T-helper 2 cell treated with Interferon-gamma antibody and Interleukin-4, amounts not matched to agents 100 ng/mL and 5 ng/mL, for 36 hours (primary cell): ENCODE measurements at regions not wholly inside any gene's neighbourhood (a gene's known extent, or its start where the extent isn't known, plus 50 kb on each side); places are given as distances from the start of the nearest gene placed in this dataset.

Experiments
- intact Hi-C: fragments of 100-400 bp; cut with micrococcal nuclease; formaldehyde crosslinking; loops from one replicate; pipeline ENCODE4 v1.15.1; 2023

DNA sequence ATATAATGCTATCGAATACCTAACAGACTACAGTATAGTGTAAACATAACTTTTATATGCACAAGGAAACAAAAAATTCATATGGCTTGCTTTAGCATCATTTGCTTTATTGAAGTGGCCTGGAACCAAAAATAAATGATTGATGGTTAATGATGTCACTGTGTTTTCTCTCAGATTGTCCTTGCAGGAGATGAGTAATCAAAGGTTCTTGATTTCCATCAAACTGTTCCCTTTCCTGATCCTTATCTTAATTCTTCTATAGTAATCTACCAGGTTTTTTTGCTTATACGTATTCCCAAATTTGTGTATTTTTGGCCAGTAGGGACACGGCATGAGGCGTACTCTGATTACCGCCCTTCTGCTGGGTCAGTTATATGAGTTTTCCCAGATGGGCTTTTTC, 104.9 kb upstream of the CXCR4 start:
- intact Hi-C loops: no loop called here

DNA sequence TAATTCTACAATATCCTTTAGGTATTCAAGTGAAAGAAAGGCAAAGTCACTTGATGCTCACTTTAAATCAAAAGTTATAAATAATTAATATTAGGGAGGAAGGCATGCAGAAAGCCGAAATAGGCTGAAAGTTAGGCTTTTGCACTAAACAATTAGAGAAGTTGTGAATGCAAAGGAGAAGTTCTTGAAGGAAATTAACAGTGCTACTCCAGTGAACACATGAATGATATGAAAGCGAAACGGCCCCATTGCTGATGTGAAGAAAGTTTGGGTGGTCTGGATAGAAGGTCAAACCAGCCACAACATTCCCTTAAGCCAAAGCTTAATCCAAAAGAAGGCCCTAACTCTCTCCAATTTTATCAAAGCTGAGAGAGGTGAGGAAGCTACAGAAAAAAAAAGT, 103.1 kb upstream of the CXCR4 start:
- intact Hi-C loops: no loop called here

- intact Hi-C loops: no loop called here
These were observed 102.0 kb upstream of the CXCR4 start for GRCh38 chr2:136219963-136220362.

- intact Hi-C loops: no loop called here
These were observed 101.4 kb upstream of the CXCR4 start for GRCh38 chr2:136219341-136219740.

GRCh38 chr2:136217996-136218395, 100.0 kb upstream of the CXCR4 start:
- intact Hi-C loops: no loop called here

GRCh38 chr2:136215908-136216472, 98.0 kb upstream of the CXCR4 start:
- intact Hi-C loops: no loop called here

DNA sequence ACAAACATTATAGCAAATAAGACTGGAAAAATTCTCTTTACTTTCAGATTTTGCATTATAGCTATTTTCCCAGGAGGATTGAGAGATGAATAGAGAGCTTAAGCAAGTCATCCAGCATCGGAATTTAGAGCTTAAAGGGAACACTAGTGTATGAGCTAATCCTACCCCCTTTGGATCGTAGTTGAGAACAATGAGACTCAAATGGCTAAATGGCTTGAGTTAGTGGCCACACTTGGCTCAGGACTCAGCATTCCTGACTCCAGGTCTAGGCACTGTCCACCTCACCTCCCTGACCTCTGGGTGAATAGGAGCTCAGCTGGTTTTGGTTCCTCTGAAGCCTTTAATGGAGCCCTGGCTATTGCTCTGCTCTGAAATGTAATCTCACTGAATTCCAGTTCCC, 97.5 kb upstream of the CXCR4 start:
- intact Hi-C loops: no loop called here

- intact Hi-C loops: loop anchor here (5.0 kb wide), 1 partner anchor 68 kb away; no protein-coding TSS in a partner anchor
These were observed 96.6 kb upstream of the CXCR4 start for GRCh38 chr2:136214307-136215200.

GRCh38 chr2:136213836-136214235, 95.9 kb upstream of the CXCR4 start:
- intact Hi-C loops: loop anchor here (5.0 kb wide), 1 partner anchor 68 kb away; no protein-coding TSS in a partner anchor

DNA sequence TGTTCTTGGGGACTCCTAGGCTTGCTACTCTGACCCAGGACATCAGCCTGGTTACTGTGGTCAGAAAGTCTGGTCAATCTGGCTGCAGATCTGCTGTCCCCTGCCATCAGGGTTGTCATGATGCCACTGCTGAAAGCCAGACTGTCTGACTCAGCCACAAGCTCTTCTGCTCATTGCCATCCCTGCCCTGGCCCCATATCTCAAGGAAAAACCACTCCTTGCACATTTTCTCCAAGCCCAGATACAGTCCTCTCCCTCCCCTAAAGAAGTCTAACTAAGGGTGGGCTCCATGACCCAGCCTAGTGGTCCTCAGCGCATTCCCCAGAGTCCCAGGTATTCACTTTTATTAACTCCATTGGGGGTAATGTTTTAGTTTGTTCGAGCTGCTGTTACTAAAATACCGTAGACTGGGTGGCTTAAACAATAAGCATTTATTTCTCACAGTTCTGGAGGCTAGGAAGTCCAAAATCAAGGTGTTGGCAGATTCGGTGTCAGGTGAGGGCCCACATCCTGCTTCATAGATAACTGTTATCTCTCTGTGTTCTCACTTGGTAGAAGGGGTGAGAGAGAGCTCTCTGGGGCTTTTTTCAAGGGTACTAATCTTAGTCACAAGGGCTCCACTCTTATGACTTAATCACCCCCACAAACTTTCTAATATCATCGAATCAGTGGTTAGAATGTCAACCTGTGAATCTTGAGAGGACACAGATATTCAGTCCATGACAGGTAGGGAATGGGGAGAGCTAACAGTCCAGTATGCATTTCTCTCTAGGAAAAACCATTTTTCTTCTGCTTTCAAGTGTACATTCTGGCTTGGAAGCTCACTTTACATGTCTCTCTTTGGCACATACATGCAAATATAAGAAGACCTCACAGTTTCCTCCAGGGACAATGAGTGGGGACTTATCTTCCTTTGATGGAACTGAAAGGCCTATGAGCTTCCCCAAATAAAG, 94.8 kb upstream of the CXCR4 start:
- intact Hi-C loops: loop anchor here (5.0 kb wide), 1 partner anchor 70 kb away; no protein-coding TSS in a partner anchor

GRCh38 chr2:136211701-136212100, 93.8 kb upstream of the CXCR4 start:
- intact Hi-C loops: loop anchor here (5.0 kb wide), 1 partner anchor 71 kb away; no protein-coding TSS in a partner anchor

- intact Hi-C loops: loop anchor here (5.0 kb wide), 1 partner anchor 71 kb away; no protein-coding TSS in a partner anchor
These were observed 92.9 kb upstream of the CXCR4 start for GRCh38 chr2:136210822-136211221.

GRCh38 chr2:136210455-136210805, 92.5 kb upstream of the CXCR4 start:
- intact Hi-C loops: loop anchor here (5.0 kb wide), 1 partner anchor 72 kb away; no protein-coding TSS in a partner anchor

DNA sequence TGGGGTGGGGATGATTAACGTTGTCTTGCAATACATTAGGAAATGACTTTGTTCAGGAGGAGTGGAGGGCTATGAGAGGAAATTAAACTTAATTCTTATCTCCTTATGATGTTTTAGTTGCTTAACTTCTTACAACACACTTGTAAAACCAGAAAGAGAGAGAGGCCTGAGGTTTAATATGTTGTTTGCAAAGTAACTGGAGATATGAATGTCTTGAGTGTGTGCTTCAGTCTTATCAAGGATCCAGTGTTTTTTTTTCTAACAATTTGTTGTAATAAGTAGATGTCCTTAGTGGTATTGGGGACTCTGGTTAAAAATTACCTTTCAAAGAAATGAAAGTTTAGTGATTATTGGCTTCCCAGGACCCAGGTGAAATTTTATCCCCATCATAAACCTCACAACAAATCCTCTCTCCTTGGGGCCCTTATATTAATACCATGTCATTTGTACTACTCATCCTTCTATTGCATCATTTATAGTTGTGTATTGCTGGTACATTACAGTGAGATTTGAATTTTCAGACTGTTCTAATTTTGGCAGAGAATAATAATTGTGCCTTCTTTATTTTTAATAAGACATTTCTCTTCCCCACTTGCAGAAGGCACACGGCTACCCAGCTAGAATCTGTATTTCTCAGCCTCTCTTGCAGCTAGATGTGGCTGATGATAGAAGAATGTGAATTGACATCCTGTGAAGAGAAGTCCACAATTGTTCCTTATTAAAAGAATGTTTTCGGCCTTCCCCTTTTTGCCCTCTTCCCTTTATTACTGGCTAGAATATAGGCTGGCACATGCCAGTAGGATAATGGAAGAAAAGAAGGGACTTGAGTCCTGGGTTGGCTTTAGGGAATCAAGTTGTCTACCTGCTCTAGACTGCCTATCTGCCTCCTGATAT, 91.9 kb upstream of the CXCR4 start:
- intact Hi-C loops: loop anchor here (5.0 kb wide), 1 partner anchor 72 kb away; no protein-coding TSS in a partner anchor

GRCh38 chr2:136208682-136209420, 90.9 kb upstream of the CXCR4 start:
- intact Hi-C loops: no loop called here

GRCh38 chr2:136207665-136208064, 89.7 kb upstream of the CXCR4 start:
- intact Hi-C loops: no loop called here

DNA sequence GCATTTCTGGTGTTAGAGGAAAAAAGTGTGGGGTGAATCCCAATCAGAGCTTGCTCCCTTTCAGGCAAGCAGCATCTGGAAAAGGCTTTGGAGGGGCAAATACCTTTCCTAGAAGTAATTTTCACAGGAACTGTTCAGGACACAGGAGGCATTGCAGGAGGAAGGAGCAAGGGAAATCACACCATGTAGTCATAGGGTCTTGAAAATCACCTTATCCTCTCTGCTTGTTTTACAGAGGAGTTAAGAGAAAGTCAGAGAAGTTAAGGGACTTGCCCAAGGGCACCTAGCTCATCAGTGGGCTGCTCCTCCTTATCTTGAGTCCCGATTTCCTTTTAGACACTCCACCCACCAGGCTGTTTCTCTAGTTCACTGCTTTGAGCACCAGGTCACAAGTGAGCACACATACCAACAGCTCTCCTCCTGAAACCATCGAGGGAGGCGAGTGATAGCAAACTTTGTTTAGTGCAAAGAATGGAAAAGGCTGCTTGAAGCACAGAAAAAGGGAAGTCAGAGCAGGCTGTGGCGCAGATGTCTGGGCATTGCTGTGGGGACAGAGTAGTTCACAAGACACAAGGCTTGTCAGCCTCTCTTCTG, 89.2 kb upstream of the CXCR4 start:
- intact Hi-C loops: no loop called here

DNA sequence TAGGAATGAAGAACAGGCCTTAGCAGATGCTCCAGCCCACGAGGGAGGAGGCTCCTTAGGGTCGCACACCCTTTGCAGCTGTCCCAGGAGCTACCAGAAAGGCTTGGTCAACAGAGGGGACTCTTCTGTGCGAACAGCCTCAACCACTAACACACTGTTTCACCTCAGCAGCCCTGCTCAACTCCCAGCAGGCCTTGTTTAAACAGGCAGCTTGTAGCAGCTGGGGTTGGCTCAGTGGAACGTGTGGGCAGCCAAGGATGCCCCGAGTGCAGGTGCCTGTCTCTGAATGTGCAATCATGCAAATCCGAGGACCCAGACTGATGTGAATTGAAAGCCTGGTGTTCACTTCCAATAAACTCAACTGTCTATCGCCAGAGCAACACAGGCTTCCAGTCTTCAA, 88.7 kb upstream of the CXCR4 start:
- intact Hi-C loops: no loop called here

DNA sequence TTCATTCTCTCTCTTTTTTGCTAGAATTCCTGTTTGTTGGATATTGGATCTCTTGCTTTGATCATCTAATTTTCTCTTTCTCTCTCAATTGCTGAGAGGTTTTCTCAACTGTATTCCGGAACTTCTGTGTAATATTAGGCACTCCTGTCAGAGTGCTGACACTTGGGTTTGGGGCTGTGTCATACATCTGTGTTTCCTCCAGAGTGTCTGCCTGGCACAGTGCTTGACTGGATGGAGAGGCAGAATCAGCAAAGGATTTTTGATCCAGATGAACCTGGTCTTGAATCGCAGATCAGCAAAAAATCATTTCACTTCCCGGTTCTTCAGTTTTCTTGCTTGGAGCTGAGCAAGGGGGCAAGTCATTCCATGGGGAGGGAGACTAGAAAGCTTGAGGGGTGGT, 87.7 kb upstream of the CXCR4 start:
- intact Hi-C loops: no loop called here
